ENCODE measurements at regions not wholly inside any gene's neighbourhood (a gene's known extent, or its start where the extent isn't known, plus 50 kb on each side); places are given as distances from the start of the nearest gene placed in this dataset.

DNA sequence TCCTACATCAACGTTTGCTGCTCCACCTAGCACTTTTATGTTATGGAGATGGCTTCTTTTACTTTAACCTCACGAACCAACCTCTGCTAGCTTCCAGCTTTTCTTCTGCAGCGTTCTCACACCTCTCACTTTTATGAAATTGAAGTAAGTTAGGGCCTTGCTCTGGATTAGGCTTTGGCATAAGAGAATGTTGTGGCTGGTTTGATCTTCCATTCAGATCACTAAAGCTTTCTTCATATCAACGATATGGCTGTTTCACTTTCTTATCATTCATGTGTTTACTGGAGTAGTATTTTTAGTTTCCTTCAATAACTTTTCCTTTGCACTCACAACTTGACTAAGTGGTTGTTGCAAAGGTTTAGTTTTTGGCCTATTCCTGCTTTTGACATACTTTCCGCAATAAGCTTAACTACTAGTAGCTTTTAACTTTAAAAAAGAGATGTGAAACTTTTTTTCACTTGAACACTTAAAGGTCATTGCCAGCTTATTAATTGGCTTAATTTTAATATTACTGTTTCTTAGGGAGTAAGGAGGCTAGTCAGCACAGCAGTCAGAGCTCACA, 60.0 kb upstream of the SPRY2 start:
- no peaks in the 10 kb centered on the region for H3K36me3 ChIP-seq (ENCODE audit: control insufficient read depth, insufficient read depth, low read length)

GRCh38 chr13:80400164-80400864, 59.4 kb upstream of the SPRY2 start:
- peak in 1 of 2 donors; percentile 22 for DNase-seq
- Histone ChIP-seq H3K36me3 (ENCODE audit: control insufficient read depth, insufficient read depth, low read length) (no peaks in the 10 kb centered on the region), H3K9me3 (ENCODE audit: control insufficient read depth, low read depth, low read length) (no peaks in the 10 kb centered on the region), H3K4me1 (ENCODE audit: control insufficient read depth, insufficient read depth, low read length) (no peaks in the 10 kb centered on the region), H3K27ac (ENCODE audit: low read length) (no peak overlapping the region), H3K4me3 (ENCODE audit: low read length) (no peak overlapping the region), H3K27me3 (ENCODE audit: control insufficient read depth, insufficient read depth, low read length) (no peaks in the 10 kb centered on the region)
- WGBS (ENCODE audit: insufficient coverage, low lambda C conversion rate), result no CpG with 5 or more reads among the region's 3 CpGs

More for the DNA sequence above, 60.0 kb upstream of the SPRY2 start:
- DNase-seq, result no peak
- no peak overlapping the region for H3K4me3 ChIP-seq (ENCODE audit: low read length)
- H3K27me3 ChIP-seq (ENCODE audit: control insufficient read depth, insufficient read depth, low read length), result no peaks in the 10 kb centered on the region
- no peaks in the 10 kb centered on the region for H3K9me3 ChIP-seq (ENCODE audit: control insufficient read depth, low read depth, low read length)
- no peaks in the 10 kb centered on the region for H3K4me1 ChIP-seq (ENCODE audit: control insufficient read depth, insufficient read depth, low read length)
- no peak overlapping the region for H3K27ac ChIP-seq (ENCODE audit: low read length)
- 60% methylated on average over 2 of the region's 5 CpGs for WGBS (ENCODE audit: insufficient coverage, low lambda C conversion rate)

DNA sequence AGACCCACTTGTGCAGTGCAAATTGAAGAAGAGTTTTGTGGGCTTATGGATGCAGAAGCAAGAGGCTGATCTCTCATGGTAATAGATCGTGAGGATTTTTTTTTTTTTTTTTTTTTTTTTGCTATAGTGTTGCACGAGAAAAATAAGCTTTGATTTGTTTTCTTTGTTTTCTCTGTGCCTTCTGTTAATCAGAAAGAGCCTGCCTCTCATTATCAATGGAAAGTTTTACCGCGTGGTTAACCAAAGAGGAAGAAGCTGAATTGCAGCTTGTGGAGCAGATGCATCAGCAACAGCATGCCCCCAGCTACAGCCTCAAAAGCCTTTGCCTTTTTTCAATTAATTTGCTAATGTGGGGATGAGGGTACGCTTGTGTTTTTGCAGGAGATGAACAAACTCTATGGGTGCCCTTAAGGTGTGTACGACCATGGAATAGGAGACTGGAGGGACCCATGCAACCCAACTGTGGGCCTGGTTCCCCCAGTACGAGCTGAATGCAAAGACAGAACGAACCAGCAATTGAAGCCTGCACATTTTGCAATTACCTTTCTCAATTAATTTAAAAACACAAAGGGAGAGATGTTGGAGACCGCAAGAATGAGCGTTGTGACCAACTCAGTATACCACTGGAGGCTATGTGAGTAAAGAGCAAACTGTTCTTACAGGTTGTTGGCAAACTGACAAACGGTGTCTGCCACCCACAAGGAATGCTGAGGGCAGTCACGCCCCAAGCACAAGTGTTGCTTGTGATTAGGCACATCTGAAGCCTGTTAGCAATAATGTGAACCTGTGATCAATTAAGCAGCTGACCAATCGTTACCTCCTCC, 58.6 kb upstream of the SPRY2 start:
- no peak overlapping the region for H3K4me3 ChIP-seq (ENCODE audit: low read length)
- no peak overlapping the region for H3K27ac ChIP-seq (ENCODE audit: low read length)
- DNase-seq, result no peak
- no peaks in the 10 kb centered on the region for H3K36me3 ChIP-seq (ENCODE audit: control insufficient read depth, insufficient read depth, low read length)
- 100% methylated on average over 1 of the region's 13 CpGs for WGBS (ENCODE audit: insufficient coverage, low lambda C conversion rate)
- no peaks in the 10 kb centered on the region for H3K4me1 ChIP-seq (ENCODE audit: control insufficient read depth, insufficient read depth, low read length)
- H3K27me3 ChIP-seq (ENCODE audit: control insufficient read depth, insufficient read depth, low read length), result no peaks in the 10 kb centered on the region
- H3K9me3 ChIP-seq (ENCODE audit: control insufficient read depth, low read depth, low read length), result peaks cover 7% of the 10 kb centered on the region
